Esophagus squamous epithelium (tissue), 4 donors: ENCODE measurements at regions not wholly inside any gene's neighbourhood (a gene's known extent, or its start where the extent isn't known, plus 50 kb on each side); places are given as distances from the start of the nearest gene placed in this dataset.

Experiments used
- POLR2A ChIP-seq, 4 donors: fragments of 450-650 bp; IDR thresholded peaks; one replicate each; pipeline ENCODE4 v1.6.1; 2017; ENCODE audit warnings: antibody characterized with exemption in 4 of 4, mild to moderate bottlenecking in 4 of 4, moderate library complexity in 3 of 4
- TF ChIP-seq, protein P1 (sequence below), 6 experiments: fragments of 450-650 bp in 4 of 6; fragments of 200-600 bp in 2 of 6; sonication (generic) in 2 of 6; IDR thresholded peaks; one replicate each; pipeline ENCODE4 v1.5.1; 2016 to 2019; ENCODE audit warnings: antibody characterized with exemption in 6 of 6, mild to moderate bottlenecking in 4 of 6, moderate library complexity in 4 of 6

DNA sequence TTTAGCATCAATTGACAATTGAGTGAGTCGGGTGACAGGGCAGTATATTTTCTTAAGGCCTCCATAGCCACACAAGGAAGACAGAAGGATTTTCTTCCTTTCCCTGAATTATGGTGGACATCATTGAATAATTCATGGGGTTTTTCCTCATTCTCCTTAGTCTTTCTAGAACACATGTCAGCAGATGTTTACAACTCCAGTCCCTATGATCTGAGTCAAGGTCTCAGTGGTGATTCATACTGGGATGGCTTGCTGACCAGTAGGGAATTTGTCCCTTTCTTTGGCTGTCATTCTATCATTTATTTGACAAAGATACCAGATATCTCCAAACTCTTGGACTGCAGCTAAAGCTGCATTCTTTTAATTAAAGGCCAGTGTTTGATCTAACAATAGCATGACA, 332.9 kb upstream of the RBMY1B start:
- TF ChIP-seq, protein P1, sequence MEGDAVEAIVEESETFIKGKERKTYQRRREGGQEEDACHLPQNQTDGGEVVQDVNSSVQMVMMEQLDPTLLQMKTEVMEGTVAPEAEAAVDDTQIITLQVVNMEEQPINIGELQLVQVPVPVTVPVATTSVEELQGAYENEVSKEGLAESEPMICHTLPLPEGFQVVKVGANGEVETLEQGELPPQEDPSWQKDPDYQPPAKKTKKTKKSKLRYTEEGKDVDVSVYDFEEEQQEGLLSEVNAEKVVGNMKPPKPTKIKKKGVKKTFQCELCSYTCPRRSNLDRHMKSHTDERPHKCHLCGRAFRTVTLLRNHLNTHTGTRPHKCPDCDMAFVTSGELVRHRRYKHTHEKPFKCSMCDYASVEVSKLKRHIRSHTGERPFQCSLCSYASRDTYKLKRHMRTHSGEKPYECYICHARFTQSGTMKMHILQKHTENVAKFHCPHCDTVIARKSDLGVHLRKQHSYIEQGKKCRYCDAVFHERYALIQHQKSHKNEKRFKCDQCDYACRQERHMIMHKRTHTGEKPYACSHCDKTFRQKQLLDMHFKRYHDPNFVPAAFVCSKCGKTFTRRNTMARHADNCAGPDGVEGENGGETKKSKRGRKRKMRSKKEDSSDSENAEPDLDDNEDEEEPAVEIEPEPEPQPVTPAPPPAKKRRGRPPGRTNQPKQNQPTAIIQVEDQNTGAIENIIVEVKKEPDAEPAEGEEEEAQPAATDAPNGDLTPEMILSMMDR (IDR thresholded peaks at IDR 0.05) = no peak
- TF ChIP-seq POLR2A (IDR thresholded peaks at IDR 0.05) = no peak
